Kidney (tissue), 13 donors: ENCODE measurements at regions not wholly inside any gene's neighbourhood (a gene's known extent, or its start where the extent isn't known, plus 50 kb on each side); places are given as distances from the start of the nearest gene placed in this dataset.
"Not testable (repeated sequence)": the region's sequence is repeated elsewhere in the genome, so short reads cannot be mapped to it uniquely, and the experiment has no call there.

Source experiments
- DNase-seq, 5 donors: peaks; one replicate each; pipeline ENCODE4 v3.0.0-alpha.2; 2013 to 2020
- FAIRE-seq: peaks from 2 replicates; lab custom pipeline; 2012; peaks lifted over from hg19 to GRCh38; lab: Jason Lieb, UNC
- H3K27ac ChIP-seq, 2 donors: one replicate each; pipeline ENCODE4 v1.7.0; 2013; ENCODE audit warnings: low read depth in 2 of 2, low read length in 2 of 2, inconsistent platforms in 1 of 2
- H3K27me3 ChIP-seq: one replicate; pipeline ENCODE4 v1.7.1; 2013; ENCODE audit warnings: low read length, inconsistent platforms; ENCODE audit not compliant: control insufficient read depth, insufficient read depth
- H3K36me3 ChIP-seq, 3 donors: one replicate each; pipeline versions ENCODE4 v1.7.0 to v1.7.1; 2013; ENCODE audit warnings: low read length in 3 of 3, control low read depth in 1 of 3, inconsistent platforms in 1 of 3; ENCODE audit not compliant: insufficient read depth in 3 of 3, control insufficient read depth in 2 of 3
- H3K4me1 ChIP-seq, 3 donors: one replicate each; pipeline versions ENCODE4 v1.7.0 to v1.7.1; 2013; ENCODE audit warnings: low read length in 3 of 3, inconsistent platforms in 1 of 3, low read depth in 1 of 3; ENCODE audit not compliant: control insufficient read depth in 2 of 3, insufficient read depth in 2 of 3
- H3K4me3 ChIP-seq, 3 donors: one replicate each; pipeline versions ENCODE4 v1.7.0 to v1.8.1; 2013; ENCODE audit warnings: low read length in 3 of 3, control low read depth in 1 of 3, inconsistent platforms in 1 of 3
- H3K9ac ChIP-seq, 3 donors: one replicate each; pipeline versions ENCODE4 v1.7.0 to v1.7.1; 2013; ENCODE audit warnings: low read length in 3 of 3, control low read depth in 1 of 3, inconsistent platforms in 1 of 3
- H3K9me3 ChIP-seq, 3 donors: one replicate each; pipeline versions ENCODE4 v1.7.0 to v1.7.1; 2013; ENCODE audit warnings: low read length in 3 of 3, control low read depth in 1 of 3, inconsistent platforms in 1 of 3; ENCODE audit not compliant: control insufficient read depth in 2 of 3, insufficient read depth in 1 of 3
- intact Hi-C: fragments of 100-400 bp; cut with DNase I; formaldehyde crosslinking; loops from one replicate; pipeline ENCODE4 v1.11.1; 2022
- TF ChIP-seq, protein P1 (sequence below): IDR thresholded peaks from 3 replicates; pipeline ENCODE4 v1.5.1; 2012; ENCODE audit warnings: mild to moderate bottlenecking, moderate library complexity, borderline replicate concordance; ENCODE audit not compliant: insufficient read depth; ENCODE audit errors: extremely low read depth
- donor health status: control.
- donor health status: control.
- donor health status: control.
- donor health status: control.
- donor health status: control.
- donor health status: DM: yes; HTN: yes; CAD: no.
- donor health status: Normal renal cell carcinoma (clear cell type).

DNA sequence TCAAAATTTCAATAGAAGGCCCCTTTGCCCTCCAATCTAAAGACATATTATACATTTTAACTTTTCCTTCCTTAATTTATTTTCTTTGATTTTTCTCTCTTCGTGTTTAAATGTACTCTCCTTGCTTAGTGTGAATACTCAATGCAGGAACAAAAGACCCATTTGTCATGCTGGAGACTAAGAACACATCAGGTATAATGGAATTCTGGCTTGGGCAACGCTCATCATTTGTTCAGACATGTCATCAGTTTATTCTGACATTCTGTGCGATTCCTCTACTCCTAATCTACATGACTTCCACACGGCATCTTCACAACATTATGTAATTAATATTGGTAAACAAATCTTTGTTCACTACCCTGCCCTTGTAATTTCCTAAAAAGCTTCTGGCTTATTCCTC lies 136.6 kb upstream of the LRRN1 start:
- Histone ChIP-seq H3K9me3 (peaks cover 0 to 2% (median 0%) of the 10 kb centered on the region in 3 donors), H3K4me1 (no peaks in the 10 kb centered on the region), H3K27me3 (no peaks in the 10 kb centered on the region), H3K27ac (no peak overlapping the region), H3K4me3 (no peak overlapping the region), H3K36me3 (no peaks in the 10 kb centered on the region), H3K9ac (no peak overlapping the region)
- TF ChIP-seq, protein P1, sequence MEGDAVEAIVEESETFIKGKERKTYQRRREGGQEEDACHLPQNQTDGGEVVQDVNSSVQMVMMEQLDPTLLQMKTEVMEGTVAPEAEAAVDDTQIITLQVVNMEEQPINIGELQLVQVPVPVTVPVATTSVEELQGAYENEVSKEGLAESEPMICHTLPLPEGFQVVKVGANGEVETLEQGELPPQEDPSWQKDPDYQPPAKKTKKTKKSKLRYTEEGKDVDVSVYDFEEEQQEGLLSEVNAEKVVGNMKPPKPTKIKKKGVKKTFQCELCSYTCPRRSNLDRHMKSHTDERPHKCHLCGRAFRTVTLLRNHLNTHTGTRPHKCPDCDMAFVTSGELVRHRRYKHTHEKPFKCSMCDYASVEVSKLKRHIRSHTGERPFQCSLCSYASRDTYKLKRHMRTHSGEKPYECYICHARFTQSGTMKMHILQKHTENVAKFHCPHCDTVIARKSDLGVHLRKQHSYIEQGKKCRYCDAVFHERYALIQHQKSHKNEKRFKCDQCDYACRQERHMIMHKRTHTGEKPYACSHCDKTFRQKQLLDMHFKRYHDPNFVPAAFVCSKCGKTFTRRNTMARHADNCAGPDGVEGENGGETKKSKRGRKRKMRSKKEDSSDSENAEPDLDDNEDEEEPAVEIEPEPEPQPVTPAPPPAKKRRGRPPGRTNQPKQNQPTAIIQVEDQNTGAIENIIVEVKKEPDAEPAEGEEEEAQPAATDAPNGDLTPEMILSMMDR, result no peak
- intact Hi-C loops, result no loop called here
- no peak for DNase-seq
- no peak for FAIRE-seq

DNA sequence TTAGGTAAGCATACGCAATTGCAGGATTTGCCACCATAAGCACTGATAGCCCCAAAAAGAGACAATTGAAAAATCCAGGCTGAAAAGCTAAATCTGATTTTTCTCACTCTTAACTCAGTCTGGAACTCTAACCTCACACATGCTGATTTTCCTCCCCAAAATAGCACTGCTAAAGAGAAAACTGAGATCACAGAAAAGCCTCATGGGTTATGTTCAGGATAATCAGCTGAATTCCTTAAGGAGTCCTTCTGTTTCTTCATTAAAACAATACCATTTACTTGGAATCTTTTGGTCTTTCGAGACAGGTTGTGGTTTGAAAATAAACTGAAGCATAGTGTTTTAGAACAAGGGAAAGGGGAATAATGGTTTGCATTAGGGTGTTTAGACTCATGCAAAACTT lies 144.3 kb upstream of the LRRN1 start:
- TF ChIP-seq, protein P1, result no peak
- FAIRE-seq (no peak), DNase-seq (no peak)
- Histone ChIP-seq H3K4me1 (no peaks in the 10 kb centered on the region), H3K27ac (no peak overlapping the region), H3K9me3 (no peaks in the 10 kb centered on the region), H3K36me3 (no peaks in the 10 kb centered on the region), H3K9ac (no peak overlapping the region), H3K4me3 (no peak overlapping the region), H3K27me3 (no peaks in the 10 kb centered on the region)
- intact Hi-C loops, result no loop called here

DNA sequence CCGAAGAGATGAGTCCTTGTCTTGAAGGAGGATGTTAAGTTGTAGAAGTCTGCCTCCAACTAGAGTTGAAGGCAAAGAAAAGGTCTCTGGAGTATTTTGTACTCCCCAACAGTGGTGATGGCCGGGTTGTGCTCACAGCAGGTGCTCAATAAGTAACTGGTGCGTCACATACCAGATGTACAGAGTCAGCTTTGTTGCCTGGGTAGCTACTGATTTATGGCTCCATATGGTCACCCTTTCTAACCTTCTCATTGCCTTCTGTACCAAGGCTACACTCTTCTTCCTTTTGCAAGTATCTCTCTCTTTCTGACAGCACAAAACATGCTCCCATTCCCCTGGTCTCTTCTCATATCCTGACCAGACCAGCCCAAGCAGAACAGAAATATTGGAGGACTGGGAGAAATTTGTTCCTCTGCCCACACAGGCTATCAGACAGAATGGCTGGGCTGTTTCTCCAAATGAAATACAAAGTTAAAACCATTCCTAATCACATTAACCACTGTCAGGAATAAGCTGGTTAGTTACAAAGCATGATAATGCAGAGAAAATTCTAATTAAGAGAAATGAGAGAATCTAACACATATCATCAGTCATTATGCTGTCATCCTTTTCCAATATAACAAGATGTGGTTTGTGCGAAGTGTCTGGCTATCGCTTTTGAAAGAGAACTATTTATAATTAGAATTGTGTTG lies 150.1 kb upstream of the LRRN1 start:
- no peak overlapping the region for H3K27ac ChIP-seq
- intact Hi-C loops, result no loop called here
- TF ChIP-seq, protein P1, result no peak
- no peaks in the 10 kb centered on the region for H3K36me3 ChIP-seq
- H3K4me1 ChIP-seq, result no peaks in the 10 kb centered on the region
- no peak overlapping the region for H3K9ac ChIP-seq
- no peak overlapping the region for H3K4me3 ChIP-seq
- H3K27me3 ChIP-seq, result no peaks in the 10 kb centered on the region
- no peaks in the 10 kb centered on the region for H3K9me3 ChIP-seq
- FAIRE-seq, result no peak
- DNase-seq, result no peak

DNA sequence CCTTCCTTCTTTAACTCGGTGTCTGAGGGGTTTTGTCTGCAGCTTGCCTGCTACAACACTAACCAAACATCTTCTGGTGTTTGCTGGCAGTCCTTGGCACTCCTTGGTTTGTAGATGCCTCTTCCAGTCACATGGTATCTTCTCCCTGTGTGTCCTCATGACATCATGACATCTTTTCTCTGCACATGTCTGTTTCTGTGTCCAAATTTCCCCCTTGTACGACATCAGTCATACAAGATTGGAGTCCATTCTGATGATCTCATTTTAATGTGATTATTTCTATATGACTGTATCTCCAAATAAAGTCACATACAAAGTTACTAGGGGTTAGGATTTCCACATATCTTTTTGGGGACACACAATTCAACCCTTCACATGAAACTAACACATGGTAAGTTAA lies 152.3 kb upstream of the LRRN1 start:
- Histone ChIP-seq H3K36me3 (no peaks in the 10 kb centered on the region), H3K4me1 (no peaks in the 10 kb centered on the region), H3K4me3 (no peak overlapping the region), H3K27ac (no peak overlapping the region), H3K9me3 (no peaks in the 10 kb centered on the region), H3K27me3 (no peaks in the 10 kb centered on the region), H3K9ac (no peak overlapping the region)
- intact Hi-C loops, result no loop called here
- TF ChIP-seq, protein P1, result no peak
- DNase-seq, result no peak
- no peak for FAIRE-seq

DNA sequence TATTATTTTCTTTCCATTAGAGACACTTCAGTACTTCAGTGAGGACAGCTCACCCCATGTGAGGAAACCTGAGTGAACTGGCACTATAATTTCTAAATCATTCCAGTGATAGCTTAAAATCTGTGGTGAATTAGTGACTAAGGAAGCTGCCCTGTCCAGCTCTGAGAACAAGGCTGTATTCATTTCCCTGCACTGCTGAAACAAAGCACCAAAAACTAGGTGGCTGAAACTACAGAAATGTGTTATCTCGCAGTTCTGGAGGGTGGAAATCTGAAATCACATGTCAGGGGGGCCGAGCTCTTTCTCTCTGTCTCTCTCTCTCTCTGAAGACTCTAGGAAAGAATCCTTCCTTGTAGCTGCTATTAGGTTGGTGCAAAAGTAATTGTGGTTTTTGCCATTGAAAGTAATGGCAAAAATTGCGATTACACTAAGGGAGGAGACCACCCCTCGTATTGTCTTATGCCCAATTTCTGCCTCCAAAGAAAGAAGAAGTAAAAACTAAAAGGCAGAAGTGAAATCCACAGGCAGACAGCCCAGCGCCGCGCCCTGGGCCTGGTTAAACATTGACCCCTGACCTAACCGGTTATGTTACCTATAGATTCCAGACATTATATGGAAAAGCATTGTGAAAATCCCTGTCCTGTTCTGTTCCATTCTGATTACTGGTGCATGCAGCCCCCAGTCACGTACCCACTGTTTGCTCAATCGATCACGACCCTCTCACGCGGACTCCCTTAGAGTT lies 153.0 kb upstream of the LRRN1 start:
- H3K36me3 ChIP-seq, H3K4me3 ChIP-seq, H3K27me3 ChIP-seq, H3K9me3 ChIP-seq, intact Hi-C loops, H3K9ac ChIP-seq, H3K27ac ChIP-seq, H3K4me1 ChIP-seq, FAIRE-seq: not testable (repeated sequence)
- peak in 1 of 5 donors; percentile 4 for DNase-seq
